Kidney tubule cell (primary cell): ENCODE measurements at regions not wholly inside any gene's neighbourhood (a gene's known extent, or its start where the extent isn't known, plus 50 kb on each side); places are given as distances from the start of the nearest gene placed in this dataset.
"Not testable (repeated sequence)": the region's sequence is repeated elsewhere in the genome, so short reads cannot be mapped to it uniquely, and the experiment has no call there.

Experiments
- DNase-seq: peaks from one replicate; pipeline ENCODE4 v3.0.0-alpha.2; 2018; ENCODE audit warnings: low spot score

GRCh38 chr10:37067576-37067975 is 57.8 kb upstream of the ANKRD30A start:
- DNase-seq = no peak

GRCh38 chr10:37062296-37062695 is 63.1 kb upstream of the ANKRD30A start:
- not testable (repeated sequence) for DNase-seq

GRCh38 chr10:37057261-37057660 is 68.1 kb upstream of the ANKRD30A start:
- DNase-seq = no peak

- no peak for DNase-seq
Observed at GRCh38 chr10:37053476-37053875, 71.9 kb upstream of the ANKRD30A start.

GRCh38 chr10:37049982-37050381 is 75.4 kb upstream of the ANKRD30A start:
- DNase-seq = not testable (repeated sequence)

GRCh38 chr10:37044319-37044718 is 81.1 kb upstream of the ANKRD30A start:
- not testable (repeated sequence) for DNase-seq

- no peak for DNase-seq
Observed at GRCh38 chr10:37035853-37036252, 89.5 kb upstream of the ANKRD30A start.

- DNase-seq = no peak
Observed at GRCh38 chr10:37015498-37015897, 109.9 kb upstream of the ANKRD30A start.

GRCh38 chr10:37010741-37011140 is 114.7 kb upstream of the ANKRD30A start:
- DNase-seq = no peak

- not testable (repeated sequence) for DNase-seq
Observed at GRCh38 chr10:37008276-37008675, 117.1 kb upstream of the ANKRD30A start.

- no peak for DNase-seq
Observed at GRCh38 chr10:37003126-37003525, 122.3 kb upstream of the ANKRD30A start.

GRCh38 chr10:36995806-36996205 is 129.6 kb upstream of the ANKRD30A start:
- not testable (repeated sequence) for DNase-seq

GRCh38 chr10:36994886-36995285 is 130.5 kb upstream of the ANKRD30A start:
- DNase-seq = no peak

- DNase-seq = no peak
Observed at GRCh38 chr10:36989233-36989632, 136.2 kb upstream of the ANKRD30A start.

- DNase-seq = no peak
Observed at GRCh38 chr10:36946598-36946997, 178.8 kb upstream of the ANKRD30A start.

- no peak for DNase-seq
Observed at GRCh38 chr10:36943544-36943943, 181.9 kb upstream of the ANKRD30A start.

- no peak for DNase-seq
Observed at GRCh38 chr10:36942616-36943015, 182.8 kb upstream of the ANKRD30A start.

GRCh38 chr10:36903040-36903439 is 222.4 kb upstream of the ANKRD30A start:
- DNase-seq = no peak

- no peak for DNase-seq
Observed at GRCh38 chr10:36899652-36900051, 225.7 kb upstream of the ANKRD30A start.

- DNase-seq = peak; percentile 60
Observed at GRCh38 chr10:36888925-36889573, 236.3 kb upstream of the ANKRD30A start.

GRCh38 chr10:36886303-36886891 is 239.0 kb upstream of the ANKRD30A start:
- DNase-seq = no peak

- no peak for DNase-seq
Observed at GRCh38 chr10:36885746-36886145, 239.7 kb upstream of the ANKRD30A start.

- DNase-seq = no peak
Observed at GRCh38 chr10:36882781-36883180, 242.6 kb upstream of the ANKRD30A start.

- peak; percentile 29 for DNase-seq
Observed at GRCh38 chr10:36880898-36881297, 244.5 kb upstream of the ANKRD30A start.
